ENCODE measurements at regions not wholly inside any gene's neighbourhood (a gene's known extent, or its start where the extent isn't known, plus 50 kb on each side); places are given as distances from the start of the nearest gene placed in this dataset.

- Histone ChIP-seq H2BK12ac (ENCODE audit: low read length) (no peak overlapping the region), H2AFZ (ENCODE audit: insufficient read depth, low read length, poor library complexity) (no peak overlapping the region), H3K27ac (ENCODE audit: low read depth, low read length) (no peak overlapping the region), H3K4me2 (ENCODE audit: low read length) (no peak overlapping the region), H3K9me3 (ENCODE audit: insufficient read depth, low read depth, low read length) (no peaks in the 10 kb centered on the region), H3K9ac (ENCODE audit: low read length) (no peak overlapping the region), H4K12ac (ENCODE audit: low read depth, low read length) (no peak overlapping the region), H3K79me2 (ENCODE audit: control insufficient read depth, insufficient read depth, low read length, poor library complexity) (no peaks in the 10 kb centered on the region), H2AK5ac (ENCODE audit: low read length) (no peak overlapping the region), H3K4me3 (ENCODE audit: low read depth, low read length) (no peak overlapping the region), H2BK120ac (ENCODE audit: insufficient read depth, low read length, poor library complexity) (no peak overlapping the region), H4K91ac (ENCODE audit: low read depth, low read length) (no peak overlapping the region), H3K4me1 (ENCODE audit: control insufficient read depth in 1 of 2, insufficient read depth in 2 of 2, low read length in 2 of 2) (no peaks in the 10 kb centered on the region), H3K36me3 (ENCODE audit: control insufficient read depth in 1 of 2, insufficient read depth in 2 of 2, low read length in 2 of 2) (peaks cover 0 to 2% of the 10 kb centered on the region in 2 experiments), H3K4ac (ENCODE audit: low read depth, low read length) (no peak overlapping the region), H3K14ac (ENCODE audit: low read length) (no peak overlapping the region), H3K18ac (ENCODE audit: low read length) (no peak overlapping the region), H4K8ac (ENCODE audit: low read depth, low read length) (no peak overlapping the region), H3K79me1 (ENCODE audit: low read length) (no peaks in the 10 kb centered on the region), H2BK5ac (ENCODE audit: low read depth, low read length, poor library complexity) (no peak overlapping the region), H3K27me3 (ENCODE audit: insufficient read depth, low read length) (no peaks in the 10 kb centered on the region), H3K23ac (ENCODE audit: low read length) (no peak overlapping the region)
- WGBS (ENCODE audit: extremely low coverage, insufficient coverage, insufficient read length) = no CpG with 5 or more reads among the region's 4 CpGs
- DNase-seq = no peak
These were observed 329.5 kb upstream of the SOX9 start for GRCh38 chr17:71791311-71791710.

- no peak overlapping the region for H4K8ac ChIP-seq (ENCODE audit: low read depth, low read length)
- no peak overlapping the region for H3K27ac ChIP-seq (ENCODE audit: low read depth, low read length)
- H3K4me3 ChIP-seq (ENCODE audit: low read depth, low read length) = no peak overlapping the region
- H3K14ac ChIP-seq (ENCODE audit: low read length) = no peak overlapping the region
- no peak overlapping the region for H2BK5ac ChIP-seq (ENCODE audit: low read depth, low read length, poor library complexity)
- no peak overlapping the region for H3K18ac ChIP-seq (ENCODE audit: low read length)
- no peak overlapping the region for H4K91ac ChIP-seq (ENCODE audit: low read depth, low read length)
- no peak overlapping the region for H3K4me2 ChIP-seq (ENCODE audit: low read length)
- no peaks in the 10 kb centered on the region for H3K79me2 ChIP-seq (ENCODE audit: control insufficient read depth, insufficient read depth, low read length, poor library complexity)
- H2AFZ ChIP-seq (ENCODE audit: insufficient read depth, low read length, poor library complexity) = no peak overlapping the region
- DNase-seq = no peak
- H2BK12ac ChIP-seq (ENCODE audit: low read length) = no peak overlapping the region
- H3K27me3 ChIP-seq (ENCODE audit: insufficient read depth, low read length) = no peaks in the 10 kb centered on the region
- H3K9me3 ChIP-seq (ENCODE audit: insufficient read depth, low read depth, low read length) = no peaks in the 10 kb centered on the region
- no peak overlapping the region for H3K9ac ChIP-seq (ENCODE audit: low read length)
- WGBS (ENCODE audit: extremely low coverage, insufficient coverage, insufficient read length) = no CpG with 5 or more reads among the region's 7 CpGs
- H3K79me1 ChIP-seq (ENCODE audit: low read length) = no peaks in the 10 kb centered on the region
- no peak overlapping the region for H3K23ac ChIP-seq (ENCODE audit: low read length)
- no peaks in the 10 kb centered on the region for H3K4me1 ChIP-seq (ENCODE audit: control insufficient read depth in 1 of 2, insufficient read depth in 2 of 2, low read length in 2 of 2)
- H2AK5ac ChIP-seq (ENCODE audit: low read length) = no peak overlapping the region
- no peak overlapping the region for H2BK120ac ChIP-seq (ENCODE audit: insufficient read depth, low read length, poor library complexity)
- H4K12ac ChIP-seq (ENCODE audit: low read depth, low read length) = no peak overlapping the region
- H3K4ac ChIP-seq (ENCODE audit: low read depth, low read length) = no peak overlapping the region
- peaks cover 0 to 2% of the 10 kb centered on the region in 2 experiments for H3K36me3 ChIP-seq (ENCODE audit: control insufficient read depth in 1 of 2, insufficient read depth in 2 of 2, low read length in 2 of 2)
These were observed 327.9 kb upstream of the SOX9 start for GRCh38 chr17:71792966-71793365.

GRCh38 chr17:71793518-71793917 is 327.3 kb upstream of the SOX9 start:
- H3K9me3 ChIP-seq (ENCODE audit: insufficient read depth, low read depth, low read length) = no peaks in the 10 kb centered on the region
- no peak overlapping the region for H3K27ac ChIP-seq (ENCODE audit: low read depth, low read length)
- H3K36me3 ChIP-seq (ENCODE audit: control insufficient read depth in 1 of 2, insufficient read depth in 2 of 2, low read length in 2 of 2) = peaks cover 0 to 2% of the 10 kb centered on the region in 2 experiments
- no peak overlapping the region for H2BK12ac ChIP-seq (ENCODE audit: low read length)
- H3K4me1 ChIP-seq (ENCODE audit: control insufficient read depth in 1 of 2, insufficient read depth in 2 of 2, low read length in 2 of 2) = no peaks in the 10 kb centered on the region
- no peak overlapping the region for H2BK120ac ChIP-seq (ENCODE audit: insufficient read depth, low read length, poor library complexity)
- no peaks in the 10 kb centered on the region for H3K27me3 ChIP-seq (ENCODE audit: insufficient read depth, low read length)
- H3K9ac ChIP-seq (ENCODE audit: low read length) = no peak overlapping the region
- H2BK5ac ChIP-seq (ENCODE audit: low read depth, low read length, poor library complexity) = no peak overlapping the region
- no peak overlapping the region for H4K8ac ChIP-seq (ENCODE audit: low read depth, low read length)
- H4K91ac ChIP-seq (ENCODE audit: low read depth, low read length) = no peak overlapping the region
- H3K23ac ChIP-seq (ENCODE audit: low read length) = no peak overlapping the region
- no peak overlapping the region for H3K18ac ChIP-seq (ENCODE audit: low read length)
- no CpG with 5 or more reads among the region's 2 CpGs for WGBS (ENCODE audit: extremely low coverage, insufficient coverage, insufficient read length)
- H3K79me1 ChIP-seq (ENCODE audit: low read length) = no peaks in the 10 kb centered on the region
- no peak overlapping the region for H3K4me2 ChIP-seq (ENCODE audit: low read length)
- H3K4ac ChIP-seq (ENCODE audit: low read depth, low read length) = no peak overlapping the region
- no peak overlapping the region for H2AFZ ChIP-seq (ENCODE audit: insufficient read depth, low read length, poor library complexity)
- H4K12ac ChIP-seq (ENCODE audit: low read depth, low read length) = no peak overlapping the region
- no peaks in the 10 kb centered on the region for H3K79me2 ChIP-seq (ENCODE audit: control insufficient read depth, insufficient read depth, low read length, poor library complexity)
- H3K14ac ChIP-seq (ENCODE audit: low read length) = no peak overlapping the region
- no peak overlapping the region for H2AK5ac ChIP-seq (ENCODE audit: low read length)
- no peak overlapping the region for H3K4me3 ChIP-seq (ENCODE audit: low read depth, low read length)
- no peak for DNase-seq

- no peak overlapping the region for H4K12ac ChIP-seq (ENCODE audit: low read depth, low read length)
- H3K18ac ChIP-seq (ENCODE audit: low read length) = no peak overlapping the region
- H3K27ac ChIP-seq (ENCODE audit: low read depth, low read length) = no peak overlapping the region
These were observed 322.1 kb upstream of the SOX9 start for GRCh38 chr17:71798701-71799100.

More at GRCh38 chr17:71798701-71799100, 322.1 kb upstream of the SOX9 start:
- Histone ChIP-seq H3K4me2 (ENCODE audit: low read length) (no peak overlapping the region), H3K79me2 (ENCODE audit: control insufficient read depth, insufficient read depth, low read length, poor library complexity) (no peaks in the 10 kb centered on the region), H3K27me3 (ENCODE audit: insufficient read depth, low read length) (no peaks in the 10 kb centered on the region), H4K91ac (ENCODE audit: low read depth, low read length) (no peak overlapping the region), H3K23ac (ENCODE audit: low read length) (no peak overlapping the region), H3K4me1 (ENCODE audit: control insufficient read depth in 1 of 2, insufficient read depth in 2 of 2, low read length in 2 of 2) (peaks cover 2% of the 10 kb centered on the region in 2 experiments), H3K14ac (ENCODE audit: low read length) (no peak overlapping the region), H3K79me1 (ENCODE audit: low read length) (peaks cover 2% of the 10 kb centered on the region), H3K9ac (ENCODE audit: low read length) (no peak overlapping the region), H3K4ac (ENCODE audit: low read depth, low read length) (no peak overlapping the region), H2BK120ac (ENCODE audit: insufficient read depth, low read length, poor library complexity) (no peak overlapping the region), H2BK5ac (ENCODE audit: low read depth, low read length, poor library complexity) (no peak overlapping the region), H4K8ac (ENCODE audit: low read depth, low read length) (no peak overlapping the region), H2BK12ac (ENCODE audit: low read length) (no peak overlapping the region), H2AFZ (ENCODE audit: insufficient read depth, low read length, poor library complexity) (no peak overlapping the region), H3K36me3 (ENCODE audit: control insufficient read depth in 1 of 2, insufficient read depth in 2 of 2, low read length in 2 of 2) (peaks cover 0 to 2% of the 10 kb centered on the region in 2 experiments), H3K9me3 (ENCODE audit: insufficient read depth, low read depth, low read length) (no peaks in the 10 kb centered on the region), H3K4me3 (ENCODE audit: low read depth, low read length) (no peak overlapping the region), H2AK5ac (ENCODE audit: low read length) (no peak overlapping the region)
- no peak for DNase-seq
- no CpG with 5 or more reads among the region's 2 CpGs for WGBS (ENCODE audit: extremely low coverage, insufficient coverage, insufficient read length)
